GM20431 (cell line): ENCODE measurements at regions not wholly inside any gene's neighbourhood (a gene's known extent, or its start where the extent isn't known, plus 50 kb on each side); places are given as distances from the start of the nearest gene placed in this dataset.
"Not testable (repeated sequence)": the region's sequence is repeated elsewhere in the genome, so short reads cannot be mapped to it uniquely, and the experiment has no call there.

Experiments
- in situ Hi-C: fragments of 300-500 bp; cut with MseI, MboI; formaldehyde crosslinking; loops from one replicate; pipeline ENCODE4 v1.15.0; 2020; ENCODE audit warnings: low sequenced_read_pairs; ENCODE audit not compliant: unreplicated experiment

- in situ Hi-C loops, result no loop called here
Observed at GRCh38 chr6:1163501-1163900, 148.4 kb upstream of the FOXQ1 start.

DNA sequence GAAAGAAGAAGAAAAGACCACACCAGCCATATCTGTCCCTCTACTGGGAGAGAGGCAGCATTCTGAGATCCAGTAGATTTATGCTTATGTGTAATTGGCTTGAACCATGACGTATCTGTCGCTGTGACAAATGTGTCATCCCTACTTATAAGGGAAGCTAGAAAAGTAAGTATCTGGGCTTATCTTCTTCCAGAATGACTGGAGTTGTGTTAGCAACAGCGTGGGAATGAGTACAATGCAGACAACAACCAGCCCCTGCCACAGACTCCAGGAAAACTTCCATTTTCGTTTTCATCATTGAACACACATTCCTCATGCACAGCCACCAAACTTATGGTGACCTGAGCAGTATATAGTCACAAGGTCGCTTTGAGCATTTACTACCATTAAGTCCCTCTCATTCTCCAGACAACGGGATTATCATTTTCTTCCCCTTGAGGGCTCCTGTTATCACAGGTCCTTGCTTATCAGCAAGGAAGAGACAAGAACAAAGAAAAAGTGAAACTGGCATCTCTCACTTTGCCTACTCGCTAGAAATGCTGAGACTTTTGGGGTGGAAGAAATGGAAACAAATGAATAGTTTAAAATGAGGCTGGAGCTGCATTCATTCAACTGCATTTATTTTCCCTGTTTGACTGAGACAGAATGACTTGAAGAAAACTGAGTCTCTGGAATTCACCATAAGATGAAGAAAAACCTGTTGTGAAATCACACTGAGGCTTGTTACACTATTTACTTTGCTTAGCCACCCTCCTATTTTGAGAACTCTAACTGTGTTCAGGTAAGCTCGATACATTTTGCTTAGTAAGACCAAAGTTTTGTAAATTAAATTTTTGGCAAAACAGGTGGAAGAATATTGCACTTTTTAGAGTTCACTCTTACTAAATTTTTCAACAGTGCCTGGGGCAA, 149.3 kb upstream of the FOXQ1 start:
- in situ Hi-C loops, result no loop called here

DNA sequence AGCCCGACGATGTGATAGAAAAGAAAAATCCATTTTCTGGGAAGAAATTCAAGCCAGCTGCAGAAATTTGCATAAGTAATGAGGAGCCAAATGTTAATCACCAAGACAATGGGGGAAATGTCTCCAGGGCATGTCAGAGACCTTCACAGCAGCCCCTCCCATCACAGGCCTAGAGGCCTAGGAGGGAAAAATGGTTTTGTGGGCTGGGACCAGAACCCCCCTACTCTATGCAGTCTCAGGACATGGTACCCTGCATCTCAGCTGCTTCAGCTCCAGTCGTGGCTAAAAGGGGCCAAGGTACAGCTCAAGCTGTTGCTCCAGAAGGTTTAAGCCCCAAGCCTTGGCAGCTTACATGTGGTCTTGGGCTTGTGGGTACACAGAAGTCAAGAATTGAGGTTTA, 155.5 kb upstream of the FOXQ1 start:
- in situ Hi-C loops, result not testable (repeated sequence)

GRCh38 chr6:1153696-1154245, 158.1 kb upstream of the FOXQ1 start:
- in situ Hi-C loops, result no loop called here

DNA sequence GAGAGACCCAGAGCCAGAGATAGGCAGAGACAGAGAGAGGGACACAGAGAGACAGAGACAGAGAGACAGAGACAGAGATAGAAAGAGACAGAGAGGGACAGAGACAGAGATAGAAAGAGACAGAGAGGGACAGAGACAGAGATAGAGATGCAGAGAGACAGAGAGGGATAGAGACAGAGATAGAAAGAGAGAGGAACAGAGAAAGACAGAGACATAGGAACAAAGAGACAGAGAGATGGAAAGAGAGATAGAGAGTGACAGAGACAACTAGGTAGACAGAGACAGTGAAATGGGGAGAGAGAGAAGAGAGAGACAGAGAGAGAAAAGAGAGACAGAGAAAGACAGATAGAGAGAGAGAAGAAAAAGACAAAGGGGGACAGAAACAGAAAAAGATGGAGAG, 165.4 kb upstream of the FOXQ1 start:
- in situ Hi-C loops, result no loop called here

GRCh38 chr6:1145768-1146218, 166.1 kb upstream of the FOXQ1 start:
- in situ Hi-C loops, result no loop called here

DNA sequence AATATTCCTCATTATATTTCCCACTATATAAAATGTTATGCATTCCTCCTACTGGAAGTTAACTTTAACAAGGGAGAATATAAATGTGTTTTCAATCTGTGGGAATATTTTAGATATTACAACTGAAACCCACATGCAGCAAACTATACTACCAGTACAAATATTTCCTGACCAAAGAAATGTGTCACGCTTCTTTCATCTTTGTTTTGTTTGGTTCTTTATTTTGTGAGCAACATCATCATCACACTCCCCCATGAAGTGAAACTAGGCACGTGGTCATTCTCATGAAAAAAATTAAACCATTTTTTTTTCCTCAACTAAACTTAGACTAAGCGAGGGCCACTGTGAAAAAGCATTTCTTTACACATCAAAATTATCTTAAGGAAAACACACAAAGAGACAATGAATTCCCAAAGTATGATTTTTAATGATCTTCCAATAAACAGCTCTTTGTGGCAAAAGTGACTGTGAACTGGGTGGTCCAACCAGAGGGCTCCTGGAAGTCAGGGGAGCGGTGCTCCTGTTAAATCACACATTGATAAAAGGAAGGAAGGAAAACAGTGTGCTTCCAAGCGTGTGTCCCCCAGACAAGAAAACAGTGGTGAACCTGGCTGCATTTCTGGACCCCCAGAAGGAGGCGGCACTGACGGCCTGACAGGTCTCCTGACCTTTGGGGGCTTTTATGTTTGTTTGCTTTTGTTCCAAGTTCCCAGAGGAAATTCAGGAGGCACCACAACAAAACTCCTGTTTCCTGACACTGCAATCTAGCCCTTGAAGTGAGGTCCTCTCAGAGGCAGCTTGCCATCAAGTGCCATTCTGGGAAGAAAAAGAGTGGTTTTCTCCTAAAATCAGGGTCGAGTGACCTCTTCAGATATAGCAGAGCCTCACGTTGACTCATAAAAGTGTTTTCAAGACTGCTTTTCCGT, 166.8 kb upstream of the FOXQ1 start:
- in situ Hi-C loops, result no loop called here

DNA sequence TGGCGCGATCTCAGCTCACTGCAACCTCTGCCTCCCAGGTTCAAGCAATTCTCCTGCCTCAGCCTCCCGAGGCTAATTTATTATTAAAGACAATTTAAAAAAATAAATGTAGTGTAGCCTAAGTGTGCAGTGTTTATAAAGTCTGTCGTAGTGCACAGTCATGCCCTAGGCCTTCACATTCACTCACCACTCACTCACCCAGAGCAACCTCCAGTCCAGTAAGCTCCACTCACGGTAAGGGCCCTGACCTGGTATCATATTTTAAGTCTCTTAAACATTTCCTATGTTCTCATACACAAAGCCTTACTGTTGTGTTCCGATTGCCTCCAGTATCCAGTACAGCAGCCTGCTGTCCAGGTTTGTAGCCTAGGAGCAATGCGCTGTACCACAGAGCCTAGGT, 168.2 kb upstream of the FOXQ1 start:
- in situ Hi-C loops, result no loop called here

DNA sequence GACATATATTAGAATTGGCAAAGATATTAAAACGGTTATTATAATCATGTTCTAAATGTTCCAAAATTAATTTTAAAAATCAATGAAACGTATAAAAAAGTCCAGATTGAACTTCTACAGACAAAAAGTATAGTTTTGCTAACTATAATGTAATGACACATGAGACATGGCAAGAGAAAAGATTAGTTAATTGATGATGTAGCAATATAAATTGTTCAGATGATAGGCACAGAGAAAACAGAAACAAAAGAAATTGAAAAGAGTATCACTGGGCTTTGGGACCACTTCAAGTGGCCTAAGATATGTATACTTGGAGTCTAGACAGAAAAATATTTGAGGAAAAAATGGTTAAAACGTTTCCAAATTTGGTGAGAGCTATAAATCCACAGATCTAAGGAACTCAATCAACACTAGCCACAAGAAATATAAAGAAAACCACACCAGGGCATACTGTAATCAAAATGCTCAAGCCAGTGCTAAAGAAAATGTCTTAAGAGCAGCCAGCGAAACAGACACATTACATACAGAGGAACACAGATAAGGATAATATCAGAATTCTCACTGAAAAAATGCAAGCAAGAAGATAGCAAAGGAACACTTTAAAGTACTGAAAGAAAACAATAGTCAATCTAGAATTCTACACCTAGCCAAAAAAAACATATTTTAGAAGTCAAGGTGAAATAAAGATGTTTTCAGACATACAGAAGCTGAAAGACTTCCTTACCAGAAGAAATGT, 172.6 kb upstream of the FOXQ1 start:
- in situ Hi-C loops, result no loop called here

- in situ Hi-C loops, result no loop called here
Observed at GRCh38 chr6:1137849-1138248, 174.0 kb upstream of the FOXQ1 start.

DNA sequence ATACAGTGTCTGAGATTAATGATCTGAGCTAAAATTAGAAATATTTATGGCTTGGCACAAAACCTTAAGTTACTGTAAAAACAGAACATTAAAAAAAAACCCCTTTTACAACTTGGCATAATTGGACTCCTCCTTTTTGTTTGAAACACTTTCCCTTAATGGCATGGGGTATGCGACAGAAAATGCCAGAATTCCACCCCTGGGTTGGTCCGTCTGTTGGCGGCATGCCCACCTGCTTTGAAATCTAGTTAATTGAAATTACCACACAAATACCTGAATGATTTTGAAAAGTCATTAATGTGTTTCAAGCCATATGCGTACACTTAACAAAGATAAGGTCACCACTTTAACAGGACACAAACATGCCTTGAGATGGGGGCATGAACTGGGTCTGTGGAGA, 175.1 kb upstream of the FOXQ1 start:
- in situ Hi-C loops, result no loop called here

- in situ Hi-C loops, result no loop called here
Observed at GRCh38 chr6:1136415-1136774, 175.5 kb upstream of the FOXQ1 start.

DNA sequence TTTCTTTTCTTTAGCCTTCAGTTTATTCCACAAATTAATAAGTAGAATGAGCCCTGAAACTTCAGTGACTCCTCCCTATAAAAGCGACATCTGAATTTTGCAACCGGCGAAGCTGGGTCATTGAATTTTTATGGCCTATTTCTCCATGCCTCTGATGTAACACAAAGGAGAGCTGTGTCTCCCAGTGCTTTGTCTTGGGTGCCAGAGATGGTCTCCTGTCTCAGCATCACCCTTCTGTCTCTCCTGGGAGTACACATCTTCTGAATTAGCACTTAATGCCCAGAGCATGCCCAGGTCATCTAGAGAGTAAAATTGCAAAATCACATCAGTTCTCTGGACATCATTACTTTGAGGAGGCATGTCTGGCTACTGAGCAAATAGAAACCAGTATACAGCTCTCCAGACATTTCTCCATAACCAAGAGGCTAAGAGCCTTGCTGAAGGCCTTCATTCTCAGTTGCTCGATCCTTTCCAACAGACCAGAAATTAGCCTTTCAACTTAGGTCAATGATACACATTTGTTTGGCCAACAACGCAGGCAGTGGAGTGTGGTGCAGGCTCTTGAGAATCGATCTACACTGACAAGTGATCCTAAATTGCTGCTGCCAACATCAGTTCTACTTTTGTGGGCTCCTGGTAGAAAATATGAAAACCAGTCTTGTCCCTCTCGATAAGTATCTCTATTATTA, 176.0 kb upstream of the FOXQ1 start:
- in situ Hi-C loops, result no loop called here

GRCh38 chr6:1131285-1132079, 180.4 kb upstream of the FOXQ1 start:
- in situ Hi-C loops, result no loop called here

DNA sequence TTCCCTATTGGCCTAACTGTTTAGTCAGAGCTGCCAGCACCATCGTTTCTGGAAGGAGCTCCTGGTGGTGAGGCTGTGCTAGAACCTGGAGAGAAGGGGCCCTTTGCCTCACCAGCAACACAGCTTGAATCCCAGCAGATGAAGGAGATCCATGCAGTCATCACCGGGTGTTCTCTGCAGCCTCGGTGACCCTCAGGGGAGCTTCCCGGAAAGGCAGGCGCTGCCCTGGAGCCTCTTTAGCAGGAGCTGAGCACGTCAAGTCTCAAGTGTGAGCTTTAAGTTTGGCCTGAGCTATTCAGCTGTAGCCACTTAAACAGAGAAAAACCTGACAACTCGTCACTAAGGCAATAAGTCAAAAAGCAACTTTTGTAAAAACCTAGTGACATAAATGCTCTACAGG, 181.2 kb upstream of the FOXQ1 start:
- in situ Hi-C loops, result no loop called here

- in situ Hi-C loops, result no loop called here
Observed at GRCh38 chr6:1129131-1129530, 182.8 kb upstream of the FOXQ1 start.

- in situ Hi-C loops, result no loop called here
Observed at GRCh38 chr6:1127597-1128288, 184.2 kb upstream of the FOXQ1 start.

DNA sequence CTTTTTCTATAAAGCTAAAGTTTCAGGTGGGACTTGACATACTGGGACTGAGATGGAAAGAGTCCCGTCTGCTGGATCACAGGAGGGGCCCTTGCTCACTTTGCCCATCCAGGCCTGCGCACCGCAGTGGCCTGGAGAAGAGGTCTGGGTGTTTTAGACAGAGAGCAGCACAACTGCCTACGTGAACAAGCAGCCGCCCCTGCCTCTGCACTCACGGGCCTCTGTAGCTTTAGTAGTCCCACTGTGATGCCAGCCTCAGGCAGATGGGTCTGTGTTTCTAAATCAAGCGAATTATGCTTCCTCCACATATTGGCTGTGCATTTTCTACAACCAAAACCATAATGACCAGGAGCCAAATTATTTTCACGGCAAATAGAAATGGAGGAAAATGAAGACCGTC, 184.8 kb upstream of the FOXQ1 start:
- in situ Hi-C loops, result no loop called here
